Kidney (tissue), 13 donors: ENCODE measurements at regions not wholly inside any gene's neighbourhood (a gene's known extent, or its start where the extent isn't known, plus 50 kb on each side); places are given as distances from the start of the nearest gene placed in this dataset.

ENCODE experiments used
- DNase-seq, 5 donors: peaks; one replicate each; pipeline ENCODE4 v3.0.0-alpha.2; 2013 to 2020
- FAIRE-seq: peaks from 2 replicates; lab custom pipeline; 2012; peaks lifted over from hg19 to GRCh38; lab: Jason Lieb, UNC
- H3K27ac ChIP-seq, 2 donors: one replicate each; pipeline ENCODE4 v1.7.0; 2013; ENCODE audit warnings: low read depth in 2 of 2, low read length in 2 of 2, inconsistent platforms in 1 of 2
- H3K27me3 ChIP-seq: one replicate; pipeline ENCODE4 v1.7.1; 2013; ENCODE audit warnings: low read length, inconsistent platforms; ENCODE audit not compliant: control insufficient read depth, insufficient read depth
- H3K36me3 ChIP-seq, 3 donors: one replicate each; pipeline versions ENCODE4 v1.7.0 to v1.7.1; 2013; ENCODE audit warnings: low read length in 3 of 3, control low read depth in 1 of 3, inconsistent platforms in 1 of 3; ENCODE audit not compliant: insufficient read depth in 3 of 3, control insufficient read depth in 2 of 3
- H3K4me1 ChIP-seq, 3 donors: one replicate each; pipeline versions ENCODE4 v1.7.0 to v1.7.1; 2013; ENCODE audit warnings: low read length in 3 of 3, inconsistent platforms in 1 of 3, low read depth in 1 of 3; ENCODE audit not compliant: control insufficient read depth in 2 of 3, insufficient read depth in 2 of 3
- H3K4me3 ChIP-seq, 3 donors: one replicate each; pipeline versions ENCODE4 v1.7.0 to v1.8.1; 2013; ENCODE audit warnings: low read length in 3 of 3, control low read depth in 1 of 3, inconsistent platforms in 1 of 3
- H3K9ac ChIP-seq, 3 donors: one replicate each; pipeline versions ENCODE4 v1.7.0 to v1.7.1; 2013; ENCODE audit warnings: low read length in 3 of 3, control low read depth in 1 of 3, inconsistent platforms in 1 of 3
- H3K9me3 ChIP-seq, 3 donors: one replicate each; pipeline versions ENCODE4 v1.7.0 to v1.7.1; 2013; ENCODE audit warnings: low read length in 3 of 3, control low read depth in 1 of 3, inconsistent platforms in 1 of 3; ENCODE audit not compliant: control insufficient read depth in 2 of 3, insufficient read depth in 1 of 3
- intact Hi-C: fragments of 100-400 bp; cut with DNase I; formaldehyde crosslinking; loops from one replicate; pipeline ENCODE4 v1.11.1; 2022
- TF ChIP-seq, protein P1 (sequence below): IDR thresholded peaks from 3 replicates; pipeline ENCODE4 v1.5.1; 2012; ENCODE audit warnings: mild to moderate bottlenecking, moderate library complexity, borderline replicate concordance; ENCODE audit not compliant: insufficient read depth; ENCODE audit errors: extremely low read depth
- donor health status: control.
- donor health status: control.
- donor health status: control.
- donor health status: control.
- donor health status: control.
- donor health status: DM: yes; HTN: yes; CAD: no.
- donor health status: Normal renal cell carcinoma (clear cell type).

DNA sequence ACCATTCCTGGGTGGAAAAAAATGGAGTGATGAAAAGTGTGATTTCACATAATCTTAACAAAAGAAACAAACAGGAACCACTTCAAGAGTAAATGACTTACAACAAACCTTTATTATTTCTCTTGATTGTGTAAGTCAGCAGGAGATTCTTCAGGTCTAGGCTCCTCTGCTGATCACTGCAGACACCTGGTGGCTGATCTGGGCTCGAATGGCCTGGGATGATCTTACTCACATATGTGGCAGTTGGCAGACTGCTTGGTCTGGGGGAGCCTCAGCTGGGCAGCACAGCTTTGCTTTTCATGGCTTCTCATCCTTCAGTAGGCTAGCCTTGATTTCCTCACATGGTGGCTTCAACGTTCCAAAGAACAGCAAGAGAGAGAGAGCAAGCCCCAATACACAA lies 215.4 kb upstream of the PRICKLE1 start:
- no peak overlapping the region for H3K9ac ChIP-seq
- H3K27me3 ChIP-seq = no peaks in the 10 kb centered on the region

DNA sequence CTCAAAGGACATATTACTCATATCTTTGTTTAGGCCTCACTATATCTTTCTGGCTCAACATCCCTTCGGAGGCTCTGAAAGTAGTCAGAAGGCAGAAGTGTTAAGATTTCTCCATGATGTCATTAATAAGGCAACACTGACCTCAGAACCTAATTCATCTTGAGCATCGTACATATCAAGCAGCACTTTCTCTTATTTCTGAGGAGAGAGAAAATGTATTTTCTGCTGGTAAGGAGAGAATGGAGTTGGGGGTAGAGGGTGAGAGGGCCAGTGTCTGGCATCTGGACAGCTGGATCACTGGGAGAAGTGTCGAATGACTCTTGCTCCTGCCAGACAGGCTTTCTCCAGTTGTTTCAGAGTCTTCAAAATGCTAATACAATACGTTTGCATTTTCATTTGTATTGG lies 213.2 kb upstream of the PRICKLE1 start:
- Histone ChIP-seq H3K36me3 (no peaks in the 10 kb centered on the region), H3K27me3 (no peaks in the 10 kb centered on the region), H3K4me3 (no peak overlapping the region)

More for the DNA sequence above, 215.4 kb upstream of the PRICKLE1 start:
- Histone ChIP-seq H3K4me1 (peaks cover 0 to 2% (median 2%) of the 10 kb centered on the region in 3 donors), H3K27ac (no peak overlapping the region), H3K4me3 (no peak overlapping the region), H3K9me3 (no peaks in the 10 kb centered on the region), H3K36me3 (no peaks in the 10 kb centered on the region)
- no peak for DNase-seq
- no peak for FAIRE-seq
- TF ChIP-seq, protein P1, sequence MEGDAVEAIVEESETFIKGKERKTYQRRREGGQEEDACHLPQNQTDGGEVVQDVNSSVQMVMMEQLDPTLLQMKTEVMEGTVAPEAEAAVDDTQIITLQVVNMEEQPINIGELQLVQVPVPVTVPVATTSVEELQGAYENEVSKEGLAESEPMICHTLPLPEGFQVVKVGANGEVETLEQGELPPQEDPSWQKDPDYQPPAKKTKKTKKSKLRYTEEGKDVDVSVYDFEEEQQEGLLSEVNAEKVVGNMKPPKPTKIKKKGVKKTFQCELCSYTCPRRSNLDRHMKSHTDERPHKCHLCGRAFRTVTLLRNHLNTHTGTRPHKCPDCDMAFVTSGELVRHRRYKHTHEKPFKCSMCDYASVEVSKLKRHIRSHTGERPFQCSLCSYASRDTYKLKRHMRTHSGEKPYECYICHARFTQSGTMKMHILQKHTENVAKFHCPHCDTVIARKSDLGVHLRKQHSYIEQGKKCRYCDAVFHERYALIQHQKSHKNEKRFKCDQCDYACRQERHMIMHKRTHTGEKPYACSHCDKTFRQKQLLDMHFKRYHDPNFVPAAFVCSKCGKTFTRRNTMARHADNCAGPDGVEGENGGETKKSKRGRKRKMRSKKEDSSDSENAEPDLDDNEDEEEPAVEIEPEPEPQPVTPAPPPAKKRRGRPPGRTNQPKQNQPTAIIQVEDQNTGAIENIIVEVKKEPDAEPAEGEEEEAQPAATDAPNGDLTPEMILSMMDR = no peak
- intact Hi-C loops = no loop called here

DNA sequence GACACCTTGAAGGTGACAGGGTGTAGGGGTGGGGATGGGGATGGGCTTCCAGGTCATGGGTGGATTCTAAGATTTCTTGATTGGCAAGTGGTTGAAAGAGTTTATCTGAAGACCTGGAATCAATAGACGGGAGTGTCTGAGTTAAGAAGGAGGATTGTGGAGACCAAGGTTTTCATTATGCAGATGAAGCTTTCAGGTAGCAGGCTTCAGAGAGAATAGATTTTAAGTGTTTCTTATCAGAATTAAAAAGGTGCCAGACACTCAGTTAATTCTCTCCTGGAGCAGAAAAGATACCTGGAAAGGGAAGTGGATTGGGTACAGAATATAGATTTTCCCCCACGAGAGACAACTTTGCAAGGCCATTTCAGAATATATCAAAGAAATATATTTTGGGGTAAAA lies 211.7 kb upstream of the PRICKLE1 start:
- no peak for DNase-seq
- H3K27ac ChIP-seq = no peak overlapping the region
- no peak overlapping the region for H3K4me3 ChIP-seq
- H3K9me3 ChIP-seq = no peaks in the 10 kb centered on the region
- H3K4me1 ChIP-seq = no peaks in the 10 kb centered on the region
- no peak overlapping the region for H3K9ac ChIP-seq
- intact Hi-C loops = no loop called here
- TF ChIP-seq, protein P1 = no peak
- H3K36me3 ChIP-seq = no peaks in the 10 kb centered on the region
- H3K27me3 ChIP-seq = no peaks in the 10 kb centered on the region
- FAIRE-seq = no peak

More for the DNA sequence above, 213.2 kb upstream of the PRICKLE1 start:
- TF ChIP-seq, protein P1 = no peak
- intact Hi-C loops = no loop called here
- DNase-seq = no peak
- Histone ChIP-seq H3K27ac (no peak overlapping the region), H3K9me3 (no peaks in the 10 kb centered on the region), H3K9ac (no peak overlapping the region), H3K4me1 (no peaks in the 10 kb centered on the region)
- FAIRE-seq = no peak

DNA sequence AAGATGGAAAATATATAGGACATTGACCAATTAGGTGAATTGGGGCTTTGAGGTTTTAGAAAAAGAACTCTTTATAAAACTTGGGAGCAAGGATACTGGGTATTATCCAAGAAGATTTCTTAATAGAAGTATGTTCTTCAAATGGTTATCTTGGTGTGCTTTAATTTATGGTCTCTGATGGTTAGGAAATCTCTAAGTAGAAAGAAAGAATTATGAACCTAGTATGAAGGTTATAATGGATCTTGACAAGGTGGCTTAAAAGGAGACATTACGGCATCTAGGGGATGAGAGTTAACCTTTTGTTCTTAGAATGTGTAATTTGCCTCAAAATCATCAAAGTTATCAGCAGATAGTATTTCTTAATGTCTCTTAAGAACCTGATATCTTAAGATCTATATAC lies 210.4 kb upstream of the PRICKLE1 start:
- intact Hi-C loops = no loop called here
- TF ChIP-seq, protein P1 = no peak
- Histone ChIP-seq H3K27me3 (no peaks in the 10 kb centered on the region), H3K4me3 (no peak overlapping the region), H3K9ac (no peak overlapping the region), H3K27ac (no peak overlapping the region), H3K9me3 (no peaks in the 10 kb centered on the region), H3K4me1 (no peaks in the 10 kb centered on the region), H3K36me3 (no peaks in the 10 kb centered on the region)
- FAIRE-seq (no peak), DNase-seq (no peak)
